COR-L47 (cell line): ENCODE measurements at regions not wholly inside any gene's neighbourhood (a gene's known extent, or its start where the extent isn't known, plus 50 kb on each side); places are given as distances from the start of the nearest gene placed in this dataset.

Source experiments
- DNase-seq: peaks from one replicate; lab custom pipeline; 2025; lab: John Stamatoyannopoulos, UW

- DNase-seq: no peak
These were observed 512.2 kb downstream of the ZNF608 start for GRCh38 chr5:124234022-124234769.

GRCh38 chr5:124232515-124232914 lies 513.9 kb downstream of the ZNF608 start:
- DNase-seq: no peak

GRCh38 chr5:124231802-124232201 lies 514.6 kb downstream of the ZNF608 start:
- no peak for DNase-seq

- no peak for DNase-seq
These were observed 515.2 kb downstream of the ZNF608 start for GRCh38 chr5:124231230-124231629.

- no peak for DNase-seq
These were observed 516.0 kb downstream of the ZNF608 start for GRCh38 chr5:124230456-124230855.

- no peak for DNase-seq
These were observed 517.1 kb downstream of the ZNF608 start for GRCh38 chr5:124229352-124229751.

- no peak for DNase-seq
These were observed 518.5 kb downstream of the ZNF608 start for GRCh38 chr5:124227914-124228313.

GRCh38 chr5:124220418-124220817 lies 526.0 kb downstream of the ZNF608 start:
- DNase-seq: no peak

GRCh38 chr5:124212934-124213333 lies 533.5 kb downstream of the ZNF608 start:
- DNase-seq: no peak

GRCh38 chr5:124210111-124210910 lies 536.1 kb downstream of the ZNF608 start:
- DNase-seq: no peak

- DNase-seq: no peak
These were observed 539.3 kb downstream of the ZNF608 start for GRCh38 chr5:124207118-124207517.

- no peak for DNase-seq
These were observed 539.9 kb downstream of the ZNF608 start for GRCh38 chr5:124206540-124206939.

GRCh38 chr5:124203303-124203702 lies 543.1 kb downstream of the ZNF608 start:
- DNase-seq: no peak

- DNase-seq: no peak
These were observed 546.1 kb downstream of the ZNF608 start for GRCh38 chr5:124200381-124200780.

- no peak for DNase-seq
These were observed 546.5 kb downstream of the ZNF608 start for GRCh38 chr5:124199893-124200292.

- DNase-seq: no peak
These were observed 551.0 kb downstream of the ZNF608 start for GRCh38 chr5:124195411-124195810.

- DNase-seq: no peak
These were observed 552.2 kb downstream of the ZNF608 start for GRCh38 chr5:124194282-124194681.

GRCh38 chr5:124193371-124193789 lies 553.1 kb downstream of the ZNF608 start:
- no peak for DNase-seq

- DNase-seq: no peak
These were observed 553.7 kb downstream of the ZNF608 start for GRCh38 chr5:124192716-124193115.

GRCh38 chr5:124185716-124186115 lies 560.7 kb downstream of the ZNF608 start:
- no peak for DNase-seq

GRCh38 chr5:124182133-124182532 lies 564.3 kb downstream of the ZNF608 start:
- DNase-seq: no peak

- DNase-seq: no peak
These were observed 565.5 kb downstream of the ZNF608 start for GRCh38 chr5:124180875-124181461.

GRCh38 chr5:124180299-124180874 lies 566.1 kb downstream of the ZNF608 start:
- DNase-seq: no peak
